Left cardiac atrium (tissue), 4 donors: ENCODE measurements at regions not wholly inside any gene's neighbourhood (a gene's known extent, or its start where the extent isn't known, plus 50 kb on each side); places are given as distances from the start of the nearest gene placed in this dataset.
"Not testable (repeated sequence)": the region's sequence is repeated elsewhere in the genome, so short reads cannot be mapped to it uniquely, and the experiment has no call there.

Experiments
- ATAC-seq, 2 donors: fragments of 200-7000 bp; cut with Tn5 transposase; one replicate each; pipeline ENCODE4 v1.9.1; 2020; ENCODE audit warnings: mild to moderate bottlenecking in 2 of 2, moderate library complexity in 2 of 2
- DNase-seq: peaks from one replicate; pipeline ENCODE4 v3.0.0-alpha.2; 2020
- intact Hi-C, 2 donors: fragments of 100-400 bp; cut with DNase I; formaldehyde crosslinking; loops; one replicate each; pipeline versions ENCODE4 v1.14.1 to v1.15.1; 2022 to 2023
- donor health status: DM: no; HTN: yes; CAD: no.
- donor health status: DM: no; HTN: yes; CAD: no; lungs with severe emphysema.
- donor health status: DM: yes; HTN: yes; CAD: no.
- donor health status: Dilated cardiomyopathy.

DNA sequence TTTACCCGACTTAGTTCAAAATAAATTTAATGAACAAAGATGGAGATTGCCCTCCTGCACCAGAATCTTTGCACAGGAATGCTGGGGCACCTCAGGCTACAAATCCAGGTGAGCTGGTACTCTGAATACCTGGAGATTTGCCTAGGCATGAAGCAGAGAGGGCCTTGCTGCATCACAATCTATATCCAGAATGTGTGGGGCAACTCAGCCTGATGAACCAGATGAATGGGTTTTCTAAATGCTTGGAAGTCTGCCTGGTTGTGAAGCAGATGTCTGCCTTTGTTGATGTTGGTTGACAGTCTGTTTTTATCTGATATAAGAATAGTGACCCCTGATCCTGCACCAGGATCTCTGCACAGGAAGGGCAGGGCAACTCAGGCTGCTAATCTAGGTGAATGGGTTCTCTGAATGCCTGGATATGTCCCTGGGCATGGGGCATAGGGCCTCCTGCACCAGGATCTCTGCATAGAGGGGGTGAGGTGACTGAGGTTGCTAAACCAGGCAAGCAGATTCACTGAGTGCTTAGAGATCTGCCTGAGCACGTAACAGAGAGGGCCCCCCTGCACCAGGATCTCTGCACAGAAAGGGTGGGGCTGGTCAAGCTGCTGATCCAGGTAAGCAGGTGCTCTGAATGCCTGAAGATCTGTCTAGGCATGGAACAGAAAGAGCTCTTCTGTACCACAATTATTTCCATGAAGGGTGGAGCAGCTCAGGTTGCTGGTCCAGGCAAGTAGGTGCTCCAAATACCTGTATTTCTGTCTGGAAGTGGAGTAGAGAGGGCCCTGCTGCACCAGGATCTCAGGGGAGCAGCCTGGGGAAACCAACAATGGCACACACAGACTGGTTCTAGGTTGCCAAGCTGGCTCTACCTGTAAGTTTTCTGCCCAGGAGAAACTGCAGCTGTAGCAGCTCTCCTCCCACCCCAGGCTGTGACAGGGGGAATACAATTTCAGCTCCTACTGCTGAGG is 437.5 kb downstream of the MMUT start:
- intact Hi-C loops, result no loop called here
- ATAC-seq, result no peak
- DNase-seq, result no peak

DNA sequence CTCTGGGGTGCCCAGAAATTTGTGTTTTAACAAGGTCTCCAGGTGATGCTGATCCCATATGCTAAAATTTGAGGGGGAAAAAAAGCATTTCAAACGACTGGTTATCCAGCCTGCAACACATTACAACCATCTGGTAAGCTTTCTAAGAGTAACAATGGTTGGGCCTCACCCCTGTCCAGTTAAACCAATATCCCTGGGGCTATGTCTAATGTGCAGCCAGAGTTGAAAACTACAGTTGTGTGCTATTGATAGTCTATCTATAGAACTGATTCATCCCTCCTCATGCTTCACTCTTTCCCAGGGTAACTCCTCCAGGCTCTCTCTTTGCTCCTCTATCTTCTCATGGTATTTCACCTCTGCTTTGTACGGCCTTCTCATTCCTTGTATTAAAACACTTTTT is 458.3 kb downstream of the MMUT start:
- ATAC-seq, result no peak
- DNase-seq, result no peak
- intact Hi-C loops, result no loop called here

DNA sequence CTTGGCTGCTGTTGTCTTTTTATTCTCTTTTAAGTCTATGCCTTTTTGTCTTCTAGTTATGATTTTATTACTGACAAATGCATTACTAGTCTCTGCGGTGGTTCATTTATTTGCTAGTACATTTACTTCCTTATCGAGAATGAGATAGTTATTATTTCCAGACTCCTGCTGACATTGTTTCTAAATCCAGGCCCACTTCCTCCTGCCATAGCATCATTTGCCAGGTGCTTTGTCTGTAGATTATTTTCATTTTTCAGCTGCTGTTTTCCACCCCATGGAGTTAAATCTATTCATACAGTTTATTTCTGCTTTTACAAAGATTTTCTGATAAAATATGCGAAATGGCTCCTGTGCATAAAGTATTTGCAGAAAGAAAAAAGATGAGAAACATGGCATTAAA is 459.7 kb downstream of the MMUT start:
- intact Hi-C loops, result no loop called here
- ATAC-seq (no peak), DNase-seq (no peak)

DNA sequence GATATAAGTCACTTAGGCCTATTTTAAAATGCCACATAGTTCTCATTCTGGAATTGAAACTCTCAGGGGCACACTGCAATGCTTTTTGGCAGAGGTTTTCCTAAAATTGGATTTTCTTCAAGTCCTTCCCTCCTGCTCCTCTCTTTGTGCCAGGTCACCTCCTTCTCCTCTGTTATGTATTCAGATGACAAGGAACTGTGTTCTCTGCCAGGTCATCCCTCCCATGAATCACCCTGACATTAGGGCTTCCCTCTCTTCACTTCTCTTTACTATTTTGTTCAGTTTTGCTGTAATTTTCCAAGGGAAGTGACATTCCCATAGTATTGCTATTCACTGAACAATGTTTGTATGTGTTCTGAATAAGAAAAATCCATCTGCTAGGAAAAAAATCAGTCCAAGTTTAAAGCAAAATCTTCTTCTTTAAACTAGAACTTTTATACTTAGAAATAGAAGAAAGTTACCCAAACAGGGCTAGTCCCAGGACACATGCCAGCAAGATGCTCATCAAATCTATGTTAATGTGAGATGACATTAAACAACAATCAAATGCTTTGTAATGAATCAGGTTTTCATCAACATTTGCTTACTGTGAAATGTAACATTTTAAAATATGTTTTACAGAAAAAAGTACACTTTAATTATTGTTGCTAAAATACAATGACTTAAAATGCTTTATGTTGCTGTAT is 461.1 kb downstream of the MMUT start:
- intact Hi-C loops, result no loop called here
- ATAC-seq (peak in 1 of 2 donors; percentile 44), DNase-seq (no peak)

DNA sequence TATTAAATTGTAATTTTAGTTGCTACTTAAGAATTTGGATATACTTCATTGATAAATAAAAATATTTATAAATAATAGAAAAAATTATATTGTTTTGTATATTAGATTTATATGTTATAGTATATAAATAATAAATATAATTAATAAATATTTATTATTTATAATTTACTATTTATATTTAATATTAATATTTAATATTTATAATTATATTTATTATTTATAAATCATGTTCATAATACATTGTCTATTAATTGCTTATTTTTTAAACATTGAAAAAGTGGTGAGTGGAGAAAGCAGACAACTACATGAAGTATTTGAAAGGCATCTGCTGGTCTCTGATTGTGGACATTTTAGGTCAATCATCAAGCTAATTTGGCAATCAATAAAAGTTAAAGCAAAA is 464.5 kb downstream of the MMUT start:
- intact Hi-C loops, result no loop called here
- DNase-seq (no peak), ATAC-seq (no peak)

DNA sequence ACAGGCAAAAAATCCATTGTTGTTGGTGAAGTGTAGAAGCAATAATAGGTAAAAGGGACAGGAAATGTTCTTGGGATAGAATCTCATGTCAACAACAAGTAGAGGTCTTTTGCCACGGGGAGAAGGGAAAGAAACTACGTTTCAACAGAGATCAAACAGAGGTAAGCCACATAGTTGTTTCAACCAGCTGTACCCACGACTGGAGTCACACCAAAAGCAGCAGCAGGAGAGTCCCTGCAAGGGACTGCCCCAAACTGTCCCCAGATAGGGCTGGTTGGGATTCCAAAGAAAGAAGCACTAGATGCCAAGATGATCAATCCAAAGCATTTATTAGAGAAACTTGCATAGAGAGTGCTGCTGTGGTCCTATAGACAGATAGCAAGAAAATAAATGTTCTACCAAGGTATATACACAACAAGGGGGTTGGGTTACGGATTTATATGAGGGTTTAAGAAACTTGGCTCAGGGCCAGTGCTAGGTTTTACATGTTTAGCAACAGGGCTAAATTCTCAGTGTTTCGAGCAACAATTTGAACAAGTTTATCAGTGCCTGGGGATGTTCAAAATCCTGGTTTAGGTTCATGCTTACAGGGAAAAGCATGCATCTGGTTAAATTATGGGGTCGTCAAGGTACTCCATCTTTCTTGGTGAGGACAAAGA is 466.5 kb downstream of the MMUT start:
- intact Hi-C loops, result no loop called here
- ATAC-seq, result no peak

DNA sequence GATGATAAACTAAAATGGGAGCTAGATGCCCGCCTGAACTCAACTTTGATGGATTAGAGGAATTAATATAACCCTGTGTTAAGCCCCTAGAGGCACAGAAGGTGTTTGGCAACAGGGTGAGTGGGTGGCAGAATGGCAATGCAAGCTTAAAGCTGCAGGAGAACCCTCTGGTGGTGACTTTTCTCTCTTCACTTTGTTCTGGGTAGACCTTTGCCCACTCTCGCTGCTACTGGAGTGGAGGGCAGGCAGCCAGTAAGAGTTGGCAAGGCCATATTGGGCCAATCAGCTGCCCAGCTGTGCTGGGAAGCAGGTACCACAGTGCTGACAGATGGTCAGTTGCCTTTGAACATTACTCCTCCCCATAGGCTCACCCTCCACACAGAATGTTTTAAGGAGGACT is 468.2 kb downstream of the MMUT start:
- no peak for DNase-seq
- no peak for ATAC-seq
- intact Hi-C loops, result no loop called here

More for the DNA sequence above, 466.5 kb downstream of the MMUT start:
- DNase-seq, result no peak

DNA sequence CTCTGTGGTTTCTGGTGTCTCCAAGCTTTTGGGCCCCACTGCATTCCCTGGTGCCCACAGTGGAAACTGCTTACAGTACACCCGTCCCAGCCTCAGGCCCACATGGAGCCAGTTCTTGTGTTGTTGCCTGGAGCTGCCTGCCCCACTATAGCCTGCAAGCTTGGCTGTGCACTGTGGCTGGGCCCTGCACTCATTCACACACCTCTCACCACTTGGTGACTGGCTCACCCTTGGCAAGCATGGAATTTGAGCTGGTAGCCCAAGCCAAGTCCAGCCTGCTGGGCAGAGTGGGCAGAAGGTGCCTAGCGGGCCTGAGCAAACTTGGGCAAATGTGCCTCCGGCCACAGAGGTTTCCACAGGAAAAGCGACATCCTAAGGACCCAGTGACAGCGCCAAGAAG is 472.3 kb downstream of the MMUT start:
- intact Hi-C loops, result no loop called here
- DNase-seq (no peak), ATAC-seq (no peak)

DNA sequence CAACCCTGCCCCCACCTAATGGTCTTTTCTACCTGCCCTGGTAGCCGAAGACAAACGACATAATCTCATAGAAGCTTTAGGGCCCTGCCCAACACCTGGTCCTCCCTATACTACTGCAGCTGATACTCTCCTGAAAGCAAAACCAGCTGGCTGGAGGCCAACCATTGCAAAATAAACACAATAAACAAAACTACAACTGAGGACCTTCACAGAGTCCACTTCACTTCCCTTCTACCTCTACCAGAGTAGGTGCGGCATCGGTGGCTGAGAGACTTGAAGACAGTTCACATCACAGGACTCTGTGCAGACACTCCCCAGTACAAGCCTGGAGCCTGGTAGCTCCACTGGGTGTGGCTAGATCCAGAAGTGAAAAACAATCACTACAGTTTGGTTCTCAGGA is 476.2 kb downstream of the MMUT start:
- DNase-seq (no peak), ATAC-seq (no peak)
- intact Hi-C loops, result no loop called here

DNA sequence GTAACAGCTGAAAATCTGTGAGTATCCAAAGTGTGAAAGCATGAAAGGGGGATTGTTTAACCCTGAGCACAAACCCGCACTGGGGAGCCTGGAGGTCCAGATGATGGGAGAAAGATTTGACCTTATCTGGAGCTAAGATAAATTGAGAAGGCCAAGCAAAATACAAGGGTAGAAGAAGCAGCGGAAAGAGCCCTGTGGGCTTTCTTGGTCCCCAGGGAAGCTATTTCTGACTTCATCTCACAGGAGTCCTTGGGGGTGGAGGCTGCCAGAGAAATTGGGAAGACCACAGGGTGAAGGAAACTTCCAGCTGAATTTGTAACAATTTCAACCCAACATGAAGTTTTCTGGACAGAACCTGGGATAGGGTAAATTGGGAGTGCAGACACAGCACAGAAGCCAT is 476.9 kb downstream of the MMUT start:
- intact Hi-C loops, result no loop called here
- no peak for DNase-seq
- ATAC-seq, result no peak

DNA sequence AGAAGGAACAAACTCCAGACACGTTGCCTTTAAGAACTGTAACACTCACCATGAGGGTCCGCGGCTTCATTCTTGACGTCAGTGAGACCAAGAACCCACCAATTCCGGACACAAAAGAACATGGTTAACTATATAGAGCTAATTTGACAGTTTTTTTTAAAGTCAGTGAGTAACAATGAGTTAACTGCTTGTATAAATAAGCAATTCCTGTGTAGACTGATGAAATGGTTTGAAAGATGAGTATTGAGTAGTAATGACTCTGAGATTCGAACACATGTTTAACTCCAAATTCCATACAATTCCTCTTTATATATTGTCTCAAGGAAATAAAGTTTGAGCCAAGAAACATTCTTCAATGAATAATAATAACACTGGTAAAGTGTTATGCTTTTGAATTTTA is 478.0 kb downstream of the MMUT start:
- intact Hi-C loops, result no loop called here
- ATAC-seq (no peak), DNase-seq (no peak)

DNA sequence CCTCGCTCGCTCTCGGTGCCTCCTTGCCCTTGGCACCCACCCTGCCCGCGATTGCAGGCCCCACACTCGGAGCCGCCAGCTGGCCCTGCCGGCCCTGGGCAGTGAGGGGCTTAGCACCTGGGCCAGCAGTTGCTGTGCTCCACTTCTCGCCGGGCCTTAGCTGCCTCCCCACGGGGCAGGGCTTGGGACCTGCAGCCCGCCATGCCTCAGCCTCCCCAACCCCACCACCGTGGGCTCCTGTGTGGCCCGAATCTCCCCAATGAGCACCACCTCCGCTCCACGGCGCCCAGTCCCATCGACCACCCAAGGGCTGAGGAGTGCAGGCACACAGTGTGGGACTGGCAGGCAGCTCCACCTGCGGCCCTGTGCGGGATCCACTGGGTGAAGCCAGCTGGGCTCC is 479.1 kb downstream of the MMUT start:
- ATAC-seq, intact Hi-C loops, DNase-seq: not testable (repeated sequence)

DNA sequence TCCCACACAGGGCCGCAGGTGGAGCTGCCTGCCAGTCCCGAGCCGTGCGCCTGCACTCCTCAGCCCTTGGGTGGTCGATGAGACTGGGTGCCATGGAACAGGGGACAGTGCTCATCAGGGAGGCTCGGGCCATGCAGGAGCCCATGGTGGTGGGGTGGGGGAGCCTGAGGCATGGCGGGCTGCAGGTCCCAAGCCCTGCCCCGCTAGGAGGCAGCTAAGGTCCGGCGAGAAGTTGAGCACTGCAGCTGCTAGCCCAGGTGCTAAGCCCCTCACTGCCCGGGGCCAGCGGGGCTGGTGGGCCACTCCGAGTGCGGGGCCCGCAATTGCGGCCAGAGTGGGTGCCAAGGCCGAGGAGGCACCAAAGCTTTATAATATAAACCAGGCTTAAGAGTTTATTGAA is 479.7 kb downstream of the MMUT start:
- intact Hi-C loops, result no loop called here
- ATAC-seq, result no peak
- no peak for DNase-seq

DNA sequence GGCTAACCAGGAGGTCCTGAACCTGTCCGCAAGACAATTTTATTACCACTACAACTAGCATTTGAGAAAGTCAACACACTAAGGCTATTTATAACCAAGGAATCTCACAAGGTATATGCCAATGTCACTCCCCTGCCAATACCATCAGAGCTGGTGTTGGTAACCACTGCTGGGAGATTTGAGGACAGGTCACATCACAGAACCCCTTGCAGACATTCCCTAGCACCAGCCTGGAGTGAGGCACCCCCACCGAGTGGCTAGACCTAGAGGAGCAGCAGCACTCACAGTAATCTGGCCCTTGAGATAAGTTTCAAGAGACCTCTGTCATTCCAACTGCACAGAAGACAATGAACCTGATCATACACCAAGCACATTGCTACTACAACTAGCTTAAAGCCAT is 483.2 kb downstream of the MMUT start:
- DNase-seq, result no peak
- intact Hi-C loops, result no loop called here
- no peak for ATAC-seq

DNA sequence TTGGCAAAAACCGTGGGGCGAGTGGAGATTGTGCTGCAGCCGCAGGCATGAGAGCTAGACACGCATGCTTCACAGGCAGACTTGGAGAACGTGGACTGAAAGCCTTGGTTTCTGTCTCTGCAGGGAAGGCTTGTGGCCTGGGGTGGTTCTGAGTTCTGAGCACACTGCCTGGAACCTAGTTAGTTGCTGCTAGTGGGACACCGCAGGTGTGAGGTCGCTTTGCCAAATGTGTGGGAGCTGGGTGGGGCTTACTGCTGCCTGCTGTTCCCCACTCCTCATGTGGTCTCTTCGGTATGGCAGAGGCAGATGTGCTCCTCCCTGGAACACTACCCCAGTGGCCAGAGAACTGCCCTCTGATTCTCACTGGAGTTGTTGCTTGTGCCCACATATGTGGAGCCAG is 484.0 kb downstream of the MMUT start:
- ATAC-seq (no peak), DNase-seq (no peak)
- intact Hi-C loops, result no loop called here

DNA sequence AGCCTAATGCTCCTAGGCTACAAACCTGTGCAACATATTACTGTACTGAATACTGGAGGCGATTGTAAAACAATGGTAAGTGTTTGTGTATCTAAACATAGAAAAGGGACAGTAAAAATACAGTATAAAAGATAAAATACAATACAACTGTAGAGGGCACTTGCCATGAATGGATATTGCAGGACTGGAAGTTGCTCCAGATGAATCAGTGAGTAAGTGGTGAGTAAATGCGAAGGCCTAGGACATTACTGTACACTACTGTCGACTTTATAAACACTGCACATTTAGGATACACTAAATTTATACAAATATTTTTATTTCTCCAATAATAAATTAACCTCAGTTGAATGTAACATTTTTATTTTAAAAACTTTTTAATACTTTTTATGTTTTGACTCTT is 485.0 kb downstream of the MMUT start:
- intact Hi-C loops, result no loop called here
- DNase-seq (no peak), ATAC-seq (no peak)

DNA sequence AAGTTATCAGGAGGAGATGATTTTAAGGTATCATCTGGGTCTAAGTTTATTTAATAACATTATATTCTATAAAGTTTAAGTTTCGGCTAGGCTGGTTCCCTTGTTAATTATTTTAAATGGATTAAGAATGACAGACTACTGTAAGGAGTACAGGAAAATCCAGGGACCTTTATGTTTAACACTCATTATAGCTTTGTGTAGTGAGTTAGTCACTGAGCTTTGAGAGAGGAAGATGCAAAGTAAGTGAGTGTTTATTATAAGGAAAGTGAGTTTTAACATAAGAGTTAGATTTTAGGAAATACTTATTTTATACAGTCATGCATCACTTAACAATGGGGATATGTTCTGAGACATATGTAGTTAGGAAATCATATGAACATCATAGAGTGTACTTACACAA is 485.5 kb downstream of the MMUT start:
- intact Hi-C loops, result no loop called here
- no peak for DNase-seq
- no peak for ATAC-seq

DNA sequence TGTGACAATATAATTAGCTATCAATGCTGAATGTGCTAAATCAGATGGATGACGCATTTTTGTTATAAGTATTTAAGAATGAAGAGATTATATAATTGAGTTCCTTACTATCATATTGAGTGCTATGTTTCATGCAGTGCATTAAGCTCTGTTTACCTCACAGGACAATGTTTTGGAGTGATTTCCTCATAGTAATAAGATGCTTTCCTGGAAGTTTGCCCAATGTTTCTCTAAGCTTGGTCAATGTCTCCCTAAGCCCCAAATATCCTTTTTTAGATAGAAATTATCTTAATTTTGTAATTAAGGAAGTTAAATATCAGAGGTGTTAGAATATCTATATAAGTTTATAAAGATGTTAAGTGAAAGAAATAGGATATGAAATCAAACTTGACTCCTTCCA is 489.6 kb downstream of the MMUT start:
- ATAC-seq, result no peak
- DNase-seq, result no peak
- intact Hi-C loops, result no loop called here

DNA sequence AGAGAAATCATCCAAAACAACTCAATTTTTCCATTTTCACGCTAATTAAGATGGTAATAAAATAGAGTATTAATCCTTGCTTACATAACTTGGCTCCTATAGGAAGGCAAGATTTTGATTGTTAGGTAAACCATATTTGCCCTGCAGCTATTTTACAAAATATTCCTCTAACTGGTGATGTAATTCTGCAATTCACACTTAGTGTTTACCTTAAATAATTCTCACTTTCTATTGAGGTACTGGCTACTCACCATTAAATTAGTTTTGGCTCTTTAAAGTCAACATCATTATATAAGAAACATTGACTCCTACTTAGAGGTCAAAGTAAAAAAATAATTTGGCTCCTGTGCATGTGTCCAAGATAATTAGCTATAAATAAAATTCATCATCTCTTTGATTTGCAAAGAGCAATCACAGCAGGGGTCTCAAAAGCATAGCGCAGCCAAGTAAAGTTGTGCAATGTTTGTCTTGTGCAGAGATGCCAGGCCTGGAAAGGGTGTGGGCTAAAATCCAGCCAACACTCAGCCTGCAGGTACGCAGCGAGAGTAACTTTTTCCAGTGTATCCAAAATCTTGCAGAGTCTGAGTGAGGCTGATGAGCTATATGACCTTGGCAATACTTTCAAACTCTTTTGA is 501.2 kb downstream of the MMUT start:
- ATAC-seq (peak in 1 of 2 donors; percentile 25), DNase-seq (no peak)
- intact Hi-C loops, result no loop called here
